ENCODE measurements at regions not wholly inside any gene's neighbourhood (a gene's known extent, or its start where the extent isn't known, plus 50 kb on each side); places are given as distances from the start of the nearest gene placed in this dataset.

DNA sequence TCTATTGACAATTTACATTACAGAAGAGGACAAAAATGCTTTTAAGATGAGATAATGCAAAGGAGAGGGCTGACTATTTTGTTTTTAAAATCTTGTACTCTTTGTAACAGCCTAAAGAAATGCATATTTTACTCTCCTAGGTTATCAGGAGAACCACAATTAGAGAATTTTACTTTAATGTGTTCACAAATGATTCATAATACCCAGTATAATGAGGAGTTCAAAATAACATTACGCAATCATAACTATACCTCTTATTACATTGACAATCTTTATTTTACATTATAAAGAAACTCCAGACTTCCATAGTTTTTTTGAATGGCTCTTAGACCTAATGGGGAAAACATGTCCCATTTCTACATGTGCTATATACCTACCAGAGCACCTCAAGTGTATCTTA is 1089.7 kb downstream of the PCDH17 start:
- TF ChIP-seq CTCF (IDR thresholded peaks at IDR 0.05): no peak
- Histone ChIP-seq H3K27me3 (ENCODE audit: low read depth) (no peaks in the 10 kb centered on the region), H3K36me3 (no peaks in the 10 kb centered on the region), H3K4me1 (no peaks in the 10 kb centered on the region), H3K4me3 (no peak overlapping the region), H3K9me3 (no peaks in the 10 kb centered on the region), H3K27ac (no peak overlapping the region)
- DNase-seq: no peak
- ATAC-seq: no peak
- intact Hi-C loops (cut with DNase I): no loop called here

DNA sequence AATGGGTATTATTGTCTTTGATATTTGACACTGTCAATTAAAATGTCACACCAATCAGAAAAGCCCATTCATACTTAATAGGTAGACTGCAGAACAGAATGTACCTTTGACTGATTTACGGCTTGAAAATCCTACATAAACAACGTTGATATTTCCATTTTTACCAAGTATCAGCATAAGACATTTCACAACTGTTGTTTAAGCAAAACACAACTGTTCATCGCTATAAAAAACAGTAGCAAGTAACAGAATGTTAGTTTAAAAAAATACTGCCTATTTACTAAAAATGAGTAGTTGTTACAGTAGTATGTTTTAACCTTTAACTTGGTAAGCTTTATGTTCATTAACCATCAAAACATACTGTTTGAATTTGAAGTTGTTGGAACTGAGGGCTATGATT is 1096.6 kb downstream of the PCDH17 start:
- TF ChIP-seq CTCF (IDR thresholded peaks at IDR 0.05): no peak
- no peak for ATAC-seq
- no peak overlapping the region for H3K4me3 ChIP-seq
- intact Hi-C loops (cut with DNase I): no loop called here
- H3K27ac ChIP-seq: no peak overlapping the region
- H3K27me3 ChIP-seq (ENCODE audit: low read depth): no peaks in the 10 kb centered on the region
- H3K36me3 ChIP-seq: no peaks in the 10 kb centered on the region
- no peak for DNase-seq
- no peaks in the 10 kb centered on the region for H3K9me3 ChIP-seq
- no peaks in the 10 kb centered on the region for H3K4me1 ChIP-seq

DNA sequence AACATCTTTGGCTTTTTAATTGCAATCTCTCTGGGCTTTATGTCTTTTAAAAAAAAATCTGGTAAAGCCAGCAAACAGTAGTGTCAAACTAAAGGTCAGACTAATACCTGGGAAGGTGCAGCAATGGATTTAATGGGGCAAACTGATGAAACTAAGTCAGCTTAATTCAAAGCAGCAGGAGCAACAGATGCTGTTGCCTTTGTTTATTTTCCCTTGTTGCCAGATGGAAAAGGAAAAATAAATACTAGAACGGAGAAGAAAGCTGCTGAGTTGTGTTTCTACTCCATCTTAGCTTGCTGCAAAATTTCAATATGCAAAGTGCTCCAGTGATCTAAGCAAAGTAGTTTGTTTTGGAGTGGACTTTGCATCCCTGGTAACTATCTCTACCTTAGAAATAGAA is 1097.8 kb downstream of the PCDH17 start:
- no peak for DNase-seq
- Histone ChIP-seq H3K4me1 (no peaks in the 10 kb centered on the region), H3K9me3 (no peaks in the 10 kb centered on the region), H3K27me3 (ENCODE audit: low read depth) (no peaks in the 10 kb centered on the region), H3K27ac (no peak overlapping the region), H3K4me3 (no peak overlapping the region), H3K36me3 (no peaks in the 10 kb centered on the region)
- intact Hi-C loops (cut with DNase I): no loop called here
- no peak for TF ChIP-seq CTCF (IDR thresholded peaks at IDR 0.05)
- no peak for ATAC-seq

GRCh38 chr13:58744686-58745085 is 1113.1 kb downstream of the PCDH17 start:
- no peak for TF ChIP-seq CTCF (IDR thresholded peaks at IDR 0.05)

DNA sequence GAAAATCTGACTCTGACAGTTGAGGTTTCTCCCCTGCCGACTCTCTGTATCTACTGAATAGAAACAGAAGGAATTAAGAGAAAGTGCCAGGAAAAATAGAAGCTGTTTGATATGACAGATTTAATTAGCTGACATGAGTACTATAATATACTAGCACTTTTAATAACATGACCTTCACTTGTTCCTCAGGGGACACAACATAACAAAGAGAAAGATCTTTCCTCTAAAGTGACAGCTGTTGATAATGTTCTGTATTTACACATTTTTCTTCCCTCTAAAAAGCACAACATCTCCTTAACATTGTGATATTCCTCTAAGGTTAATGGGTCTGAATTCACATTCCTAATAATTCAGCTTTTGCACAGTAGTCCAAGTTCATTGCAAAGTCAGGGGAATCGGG is 1136.0 kb downstream of the PCDH17 start:
- no peak for TF ChIP-seq CTCF (IDR thresholded peaks at IDR 0.05)
- intact Hi-C loops (cut with DNase I): no loop called here
- no peak for ATAC-seq
- no peaks in the 10 kb centered on the region for H3K4me1 ChIP-seq
- DNase-seq: no peak
- H3K27me3 ChIP-seq (ENCODE audit: low read depth): no peaks in the 10 kb centered on the region
- H3K4me3 ChIP-seq: no peak overlapping the region
- H3K27ac ChIP-seq: no peak overlapping the region
- no peaks in the 10 kb centered on the region for H3K36me3 ChIP-seq
- H3K9me3 ChIP-seq: no peaks in the 10 kb centered on the region

More at GRCh38 chr13:58744686-58745085, 1113.1 kb downstream of the PCDH17 start:
- DNase-seq: no peak
- Histone ChIP-seq H3K27me3 (ENCODE audit: low read depth) (no peaks in the 10 kb centered on the region), H3K27ac (no peak overlapping the region), H3K36me3 (no peaks in the 10 kb centered on the region), H3K9me3 (no peaks in the 10 kb centered on the region), H3K4me1 (no peaks in the 10 kb centered on the region), H3K4me3 (no peak overlapping the region)
- intact Hi-C loops (cut with DNase I): no loop called here
- no peak for ATAC-seq

DNA sequence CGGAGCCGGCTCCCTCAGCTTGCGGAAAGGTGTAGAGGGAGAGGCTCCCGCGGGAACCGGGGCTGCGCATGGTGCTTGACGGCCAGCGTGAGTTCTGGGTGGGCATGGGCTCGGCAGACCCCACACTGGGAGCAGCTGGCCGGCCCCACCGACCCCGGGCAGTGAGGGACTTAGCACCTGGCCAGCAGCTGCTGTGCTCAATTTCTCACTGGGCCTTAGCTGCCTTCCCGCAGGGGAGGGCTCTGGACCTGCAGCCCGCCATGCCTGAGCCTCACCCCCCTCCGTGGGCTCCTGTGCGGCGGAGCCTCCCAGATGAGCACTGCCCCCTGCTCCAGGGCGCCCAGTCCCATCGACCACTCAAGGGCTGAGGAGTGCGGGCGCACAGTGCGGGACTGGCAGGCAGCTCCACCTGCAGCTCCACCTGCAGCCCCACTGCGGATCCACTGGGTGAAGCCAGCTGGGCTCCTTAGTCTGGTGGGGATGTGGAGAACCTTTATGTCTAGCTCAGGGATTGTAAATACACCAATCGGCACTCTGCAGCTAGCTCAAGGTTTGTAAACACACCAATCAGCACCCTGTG is 1141.8 kb downstream of the PCDH17 start:
- intact Hi-C loops (cut with DNase I): no loop called here
- Histone ChIP-seq H3K36me3 (no peaks in the 10 kb centered on the region), H3K27me3 (ENCODE audit: low read depth) (no peaks in the 10 kb centered on the region), H3K4me3 (no peak overlapping the region), H3K9me3 (peaks cover 4% of the 10 kb centered on the region), H3K4me1 (no peaks in the 10 kb centered on the region), H3K27ac (no peak overlapping the region)
- DNase-seq: no peak
- no peak for TF ChIP-seq CTCF (IDR thresholded peaks at IDR 0.05)
- no peak for ATAC-seq
